Liver (tissue), 8 donors: ENCODE measurements at regions not wholly inside any gene's neighbourhood (a gene's known extent, or its start where the extent isn't known, plus 50 kb on each side); places are given as distances from the start of the nearest gene placed in this dataset.

Source experiments
- DNase-seq: peaks from one replicate; pipeline ENCODE4 v3.0.0-alpha.2; 2017; ENCODE audit warnings: low spot score
- H3K27ac ChIP-seq, 2 donors: one replicate each; pipeline ENCODE4 v1.7.0; 2013; ENCODE audit warnings: inconsistent platforms in 2 of 2, low read length in 2 of 2, control low read depth in 1 of 2, low read depth in 1 of 2, mild to moderate bottlenecking in 1 of 2
- H3K27me3 ChIP-seq, 4 donors: one replicate each; pipeline versions ENCODE4 v1.6.1 to v1.7.0; 2013; ENCODE audit warnings: low read length in 3 of 4, inconsistent platforms in 1 of 4, mild to moderate bottlenecking in 1 of 4, moderate library complexity in 1 of 4; ENCODE audit not compliant: control insufficient read depth in 4 of 4, insufficient read depth in 4 of 4
- H3K36me3 ChIP-seq, 4 donors: one replicate each; pipeline versions ENCODE4 v1.6.1 to v1.7.0; 2013; ENCODE audit warnings: low read length in 3 of 4, mild to moderate bottlenecking in 3 of 4, low read depth in 1 of 4, moderate library complexity in 1 of 4; ENCODE audit not compliant: control insufficient read depth in 4 of 4, insufficient read depth in 3 of 4
- H3K4me1 ChIP-seq, 4 donors: one replicate each; pipeline versions ENCODE4 v1.6.1 to v1.7.0; 2013; ENCODE audit warnings: low read length in 3 of 4, mild to moderate bottlenecking in 3 of 4, moderate library complexity in 1 of 4; ENCODE audit not compliant: control insufficient read depth in 4 of 4, insufficient read depth in 4 of 4
- H3K4me3 ChIP-seq, 3 donors: one replicate each; pipeline versions ENCODE4 v1.6.1 to v1.7.0; 2013; ENCODE audit warnings: low read length in 3 of 3, control low read depth in 1 of 3, low read depth in 1 of 3, mild to moderate bottlenecking in 1 of 3
- H3K9ac ChIP-seq, 2 donors: one replicate each; pipeline ENCODE4 v1.7.0; 2013; ENCODE audit warnings: low read length in 2 of 2, mild to moderate bottlenecking in 2 of 2, moderate library complexity in 2 of 2, control low read depth in 1 of 2, low read depth in 1 of 2
- H3K9me3 ChIP-seq, 4 donors: one replicate each; pipeline versions ENCODE4 v1.6.1 to v1.7.0; 2013; ENCODE audit warnings: low read length in 3 of 4; ENCODE audit not compliant: control insufficient read depth in 4 of 4
- ATF3 ChIP-seq: IDR thresholded peaks from 2 replicates; pipeline ENCODE4 v1.6.1; 2016; ENCODE audit warnings: antibody characterized with exemption
- EGR1 ChIP-seq, 2 donors: IDR thresholded peaks; 2 replicates each; pipeline ENCODE4 v1.6.1; 2016 to 2018; ENCODE audit warnings: antibody characterized with exemption in 2 of 2, low read depth in 2 of 2
- FOXA1 ChIP-seq: IDR thresholded peaks from 2 replicates; pipeline ENCODE4 v1.6.1; 2016; ENCODE audit warnings: antibody characterized with exemption
- GABPA ChIP-seq, 2 donors: IDR thresholded peaks in 1 of 2; conservative IDR thresholded peaks in 1 of 2; 2 replicates each; pipeline ENCODE4 v1.6.1; 2016; ENCODE audit warnings: antibody characterized with exemption in 2 of 2, mild to moderate bottlenecking in 1 of 2, moderate library complexity in 1 of 2
- HNF4A ChIP-seq, 2 donors: conservative IDR thresholded peaks; 2 replicates each; pipeline ENCODE4 v1.6.1; 2016; ENCODE audit warnings: antibody characterized with exemption in 2 of 2, mild to moderate bottlenecking in 2 of 2
- JUND ChIP-seq, 2 donors: IDR thresholded peaks; 2 replicates each; pipeline ENCODE4 v1.6.1; 2016; ENCODE audit warnings: antibody characterized with exemption in 2 of 2
- MAX ChIP-seq: IDR thresholded peaks from 2 replicates; pipeline ENCODE4 v1.6.1; 2016; ENCODE audit warnings: antibody characterized with exemption
- NR2F2 ChIP-seq: IDR thresholded peaks from 2 replicates; pipeline ENCODE4 v1.6.1; 2016; ENCODE audit warnings: antibody characterized with exemption
- RAD21 ChIP-seq, 2 donors: IDR thresholded peaks; 2 replicates each; pipeline ENCODE4 v1.6.1; 2016; ENCODE audit warnings: antibody characterized with exemption in 2 of 2, mild to moderate bottlenecking in 2 of 2
- RXRA ChIP-seq, 2 donors: IDR thresholded peaks; 2 replicates each; pipeline ENCODE4 v1.6.1; 2017 to 2018; ENCODE audit warnings: antibody characterized with exemption in 2 of 2, mild to moderate bottlenecking in 1 of 2
- SP1 ChIP-seq: IDR thresholded peaks from 2 replicates; pipeline ENCODE4 v1.6.1; 2018; ENCODE audit warnings: antibody characterized with exemption, mild to moderate bottlenecking
- TAF1 ChIP-seq: conservative IDR thresholded peaks from 2 replicates; pipeline ENCODE4 v1.6.1; 2016; ENCODE audit warnings: antibody characterized with exemption, mild to moderate bottlenecking
- WGBS: extraction: QIAGEN DNeasy Blood & Tissue Kit; methylation state at CpG from one replicate; pipeline ENCODE4 v1.1.7; 2013; 5-methylcytosine and 5-hydroxymethylcytosine counted together
- TF ChIP-seq, protein P1 (sequence below): IDR thresholded peaks from 2 replicates; pipeline ENCODE4 v1.6.1; 2016; ENCODE audit warnings: antibody characterized with exemption
- TF ChIP-seq, protein P2 (sequence below): fragments of 150-350 bp; IDR thresholded peaks from 2 replicates; pipeline ENCODE4 v1.5.1; 2017; ENCODE audit warnings: improper control_type of control experiment, low read depth, low read length; ENCODE audit not compliant: missing input control
- donor health status: healthy.
- donor health status: healthy.
- donor health status: healthy.
- donor health status: healthy.
- donor health status: healthy.

- no peak for DNase-seq
- no peaks in the 10 kb centered on the region for H3K36me3 ChIP-seq
- H3K27me3 ChIP-seq: no peaks in the 10 kb centered on the region
- H3K4me1 ChIP-seq: peaks cover 5 to 18% (median 14%) of the 10 kb centered on the region in 4 donors
- H3K4me3 ChIP-seq: no peak overlapping the region
- WGBS: 97% methylated on average over 9 of the region's 9 CpGs
- H3K27ac ChIP-seq: no peak overlapping the region
- no peak overlapping the region for H3K9ac ChIP-seq
- TF ChIP-seq GABPA (IDR thresholded peaks at IDR 0.05 in 1 of 2, conservative IDR thresholded peaks at IDR 0.05 in 1 of 2) (no peak), NR2F2 (no peak), ATF3 (no peak), JUND (IDR thresholded peaks at IDR 0.05) (no peak), TAF1 (no peak), SP1 (no peak), RXRA (IDR thresholded peaks at IDR 0.05) (no peak)
- TF ChIP-seq, protein P1, sequence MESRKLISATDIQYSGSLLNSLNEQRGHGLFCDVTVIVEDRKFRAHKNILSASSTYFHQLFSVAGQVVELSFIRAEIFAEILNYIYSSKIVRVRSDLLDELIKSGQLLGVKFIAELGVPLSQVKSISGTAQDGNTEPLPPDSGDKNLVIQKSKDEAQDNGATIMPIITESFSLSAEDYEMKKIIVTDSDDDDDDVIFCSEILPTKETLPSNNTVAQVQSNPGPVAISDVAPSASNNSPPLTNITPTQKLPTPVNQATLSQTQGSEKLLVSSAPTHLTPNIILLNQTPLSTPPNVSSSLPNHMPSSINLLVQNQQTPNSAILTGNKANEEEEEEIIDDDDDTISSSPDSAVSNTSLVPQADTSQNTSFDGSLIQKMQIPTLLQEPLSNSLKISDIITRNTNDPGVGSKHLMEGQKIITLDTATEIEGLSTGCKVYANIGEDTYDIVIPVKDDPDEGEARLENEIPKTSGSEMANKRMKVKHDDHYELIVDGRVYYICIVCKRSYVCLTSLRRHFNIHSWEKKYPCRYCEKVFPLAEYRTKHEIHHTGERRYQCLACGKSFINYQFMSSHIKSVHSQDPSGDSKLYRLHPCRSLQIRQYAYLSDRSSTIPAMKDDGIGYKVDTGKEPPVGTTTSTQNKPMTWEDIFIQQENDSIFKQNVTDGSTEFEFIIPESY: no peak
- H3K9me3 ChIP-seq: no peaks in the 10 kb centered on the region
Observed at GRCh38 chr10:78968300-78968942, 100.3 kb upstream of the ZMIZ1 start.

DNA sequence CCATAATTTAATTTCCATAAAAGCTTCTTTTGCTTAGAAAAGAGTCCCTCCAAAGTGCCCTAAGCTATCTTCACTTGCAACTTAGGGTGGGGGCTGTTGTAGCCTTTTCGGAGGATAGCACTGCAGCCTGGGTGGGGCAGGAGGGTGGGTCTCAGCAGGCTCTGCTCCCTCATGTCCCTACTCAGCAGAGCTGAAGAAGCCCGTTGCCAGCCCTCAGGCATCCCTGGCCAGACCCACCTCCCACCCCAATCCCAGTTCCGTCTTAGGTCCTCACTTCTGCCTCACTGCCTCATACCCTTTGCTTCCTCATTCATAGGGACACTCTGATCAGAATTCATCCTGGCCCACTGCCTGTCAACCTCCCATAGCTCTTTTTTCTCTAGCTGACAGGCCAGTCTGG lies 99.8 kb upstream of the ZMIZ1 start:
- Histone ChIP-seq H3K27ac (no peak overlapping the region), H3K9ac (no peak overlapping the region), H3K27me3 (no peaks in the 10 kb centered on the region), H3K9me3 (no peaks in the 10 kb centered on the region), H3K4me1 (peaks cover 5 to 18% (median 14%) of the 10 kb centered on the region in 4 donors), H3K36me3 (no peaks in the 10 kb centered on the region), H3K4me3 (no peak overlapping the region)
- no peak for TF ChIP-seq RAD21 (IDR thresholded peaks at IDR 0.05)
- no peak for TF ChIP-seq TAF1
- no peak for TF ChIP-seq ATF3
- TF ChIP-seq FOXA1: no peak
- no peak for TF ChIP-seq MAX
- TF ChIP-seq SP1: no peak
- TF ChIP-seq EGR1 (IDR thresholded peaks at IDR 0.05; ENCODE audit: low read depth in 2 of 2): no peak
- TF ChIP-seq GABPA (IDR thresholded peaks at IDR 0.05 in 1 of 2, conservative IDR thresholded peaks at IDR 0.05 in 1 of 2): no peak
- no peak for DNase-seq
- WGBS: 89% methylated on average over 3 of the region's 3 CpGs

DNA sequence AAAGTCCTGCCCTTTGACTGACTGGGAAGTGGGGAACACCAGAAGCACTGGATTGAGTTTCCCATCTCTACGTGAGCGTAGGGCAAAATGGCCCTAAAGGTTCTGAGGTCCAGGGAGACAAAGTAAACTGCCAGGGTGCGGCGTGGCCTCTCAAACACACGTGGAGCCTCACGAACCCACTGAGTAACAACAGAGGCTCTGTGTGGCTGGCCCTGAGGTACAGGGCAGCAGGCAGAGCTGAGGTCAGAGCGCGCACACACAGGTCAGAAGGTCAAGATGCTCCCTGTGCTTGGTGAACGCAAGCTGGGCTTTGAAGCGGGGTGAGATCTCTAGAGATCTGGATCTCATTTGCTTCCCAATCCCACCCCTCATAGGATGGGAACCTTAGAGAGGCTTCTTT lies 99.0 kb upstream of the ZMIZ1 start:
- no peak for DNase-seq
- WGBS: 93% methylated on average over 10 of the region's 10 CpGs
- no peak overlapping the region for H3K4me3 ChIP-seq
- no peaks in the 10 kb centered on the region for H3K9me3 ChIP-seq
- no peaks in the 10 kb centered on the region for H3K27me3 ChIP-seq
- no peak overlapping the region for H3K9ac ChIP-seq
- no peak overlapping the region for H3K27ac ChIP-seq
- peaks cover 5 to 25% (median 21%) of the 10 kb centered on the region in 4 donors for H3K4me1 ChIP-seq
- H3K36me3 ChIP-seq: no peaks in the 10 kb centered on the region
- TF ChIP-seq TAF1 (no peak), JUND (IDR thresholded peaks at IDR 0.05) (no peak), MAX (no peak), GABPA (IDR thresholded peaks at IDR 0.05 in 1 of 2, conservative IDR thresholded peaks at IDR 0.05 in 1 of 2) (no peak), RXRA (IDR thresholded peaks at IDR 0.05) (no peak), HNF4A (conservative IDR thresholded peaks at IDR 0.05) (no peak), SP1 (no peak), ATF3 (no peak)
- TF ChIP-seq, protein P2, sequence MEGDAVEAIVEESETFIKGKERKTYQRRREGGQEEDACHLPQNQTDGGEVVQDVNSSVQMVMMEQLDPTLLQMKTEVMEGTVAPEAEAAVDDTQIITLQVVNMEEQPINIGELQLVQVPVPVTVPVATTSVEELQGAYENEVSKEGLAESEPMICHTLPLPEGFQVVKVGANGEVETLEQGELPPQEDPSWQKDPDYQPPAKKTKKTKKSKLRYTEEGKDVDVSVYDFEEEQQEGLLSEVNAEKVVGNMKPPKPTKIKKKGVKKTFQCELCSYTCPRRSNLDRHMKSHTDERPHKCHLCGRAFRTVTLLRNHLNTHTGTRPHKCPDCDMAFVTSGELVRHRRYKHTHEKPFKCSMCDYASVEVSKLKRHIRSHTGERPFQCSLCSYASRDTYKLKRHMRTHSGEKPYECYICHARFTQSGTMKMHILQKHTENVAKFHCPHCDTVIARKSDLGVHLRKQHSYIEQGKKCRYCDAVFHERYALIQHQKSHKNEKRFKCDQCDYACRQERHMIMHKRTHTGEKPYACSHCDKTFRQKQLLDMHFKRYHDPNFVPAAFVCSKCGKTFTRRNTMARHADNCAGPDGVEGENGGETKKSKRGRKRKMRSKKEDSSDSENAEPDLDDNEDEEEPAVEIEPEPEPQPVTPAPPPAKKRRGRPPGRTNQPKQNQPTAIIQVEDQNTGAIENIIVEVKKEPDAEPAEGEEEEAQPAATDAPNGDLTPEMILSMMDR: no peak
- TF ChIP-seq, protein P1: no peak
